Stimulated activated CD8-positive, alpha-beta memory T cell treated with anti-CD3 and anti-CD28 coated beads, Interleukin-2, amount 100 ng/mL, for 48 hours (primary cell): ENCODE measurements at regions not wholly inside any gene's neighbourhood (a gene's known extent, or its start where the extent isn't known, plus 50 kb on each side); places are given as distances from the start of the nearest gene placed in this dataset.
"Not testable (repeated sequence)": the region's sequence is repeated elsewhere in the genome, so short reads cannot be mapped to it uniquely, and the experiment has no call there.

Source experiments
- DNase-seq, 2 donors: peaks; one replicate each; pipeline ENCODE4 v3.0.0-alpha.2; 2020; ENCODE audit warnings: low read depth in 2 of 2

DNA sequence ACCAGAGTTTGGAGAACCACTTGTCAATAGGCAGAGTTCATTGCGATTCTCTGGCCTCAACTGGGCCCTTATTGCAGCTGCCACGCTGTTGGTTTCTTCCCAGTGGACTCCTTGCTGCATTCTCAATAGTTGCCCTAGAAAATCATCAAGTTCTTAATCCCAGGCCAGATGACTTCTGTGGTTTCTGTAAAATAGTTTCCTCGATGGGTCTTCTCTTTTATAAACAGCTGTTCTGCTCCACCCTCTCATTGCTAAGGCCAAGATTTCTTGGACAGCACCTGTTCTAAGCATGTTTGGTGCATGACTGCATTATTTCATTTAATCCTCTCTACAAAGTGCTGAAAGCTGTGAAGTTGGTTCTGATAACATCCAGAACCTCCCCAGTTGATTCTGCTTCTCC lies 131.0 kb downstream of the BCL2L11 start:
- DNase-seq, result no peak

DNA sequence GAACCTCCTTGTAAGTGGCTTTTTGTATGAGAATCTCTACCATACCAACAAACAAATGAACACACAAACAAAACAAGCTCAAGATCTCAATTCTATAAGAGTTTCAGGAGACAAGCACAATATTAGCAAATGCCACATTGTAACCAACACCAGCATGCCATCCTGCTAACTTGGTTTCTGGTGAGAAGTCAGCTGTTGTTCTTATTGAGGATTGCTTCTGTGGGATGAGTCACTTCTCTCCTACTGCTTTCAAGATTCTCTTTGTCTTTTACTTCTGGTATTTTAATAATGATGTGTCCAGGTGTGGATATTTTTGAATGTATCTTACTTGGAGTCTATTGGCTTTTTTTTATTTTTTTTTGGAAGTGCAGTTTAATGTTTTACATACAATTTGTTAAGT lies 131.7 kb downstream of the BCL2L11 start:
- DNase-seq, result no peak

DNA sequence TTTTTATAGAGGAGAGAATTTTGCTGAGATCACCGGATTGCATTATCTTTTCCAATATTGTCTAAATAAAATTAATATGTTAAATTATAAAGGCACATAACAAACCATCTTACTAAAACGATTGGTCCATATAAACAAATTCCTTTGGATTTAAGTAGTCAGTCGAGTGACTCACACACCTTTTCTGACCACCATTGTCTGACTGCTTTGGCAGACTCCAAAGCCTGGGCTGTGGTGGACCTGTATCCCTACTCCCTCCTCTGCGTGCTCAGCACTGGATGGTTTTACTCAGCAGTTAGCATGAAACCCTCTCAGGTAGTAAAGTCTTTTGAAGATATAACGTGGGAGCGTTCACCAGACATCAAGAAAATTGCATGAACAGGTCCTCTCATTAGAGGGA lies 134.2 kb downstream of the BCL2L11 start:
- DNase-seq, result not testable (repeated sequence)

DNA sequence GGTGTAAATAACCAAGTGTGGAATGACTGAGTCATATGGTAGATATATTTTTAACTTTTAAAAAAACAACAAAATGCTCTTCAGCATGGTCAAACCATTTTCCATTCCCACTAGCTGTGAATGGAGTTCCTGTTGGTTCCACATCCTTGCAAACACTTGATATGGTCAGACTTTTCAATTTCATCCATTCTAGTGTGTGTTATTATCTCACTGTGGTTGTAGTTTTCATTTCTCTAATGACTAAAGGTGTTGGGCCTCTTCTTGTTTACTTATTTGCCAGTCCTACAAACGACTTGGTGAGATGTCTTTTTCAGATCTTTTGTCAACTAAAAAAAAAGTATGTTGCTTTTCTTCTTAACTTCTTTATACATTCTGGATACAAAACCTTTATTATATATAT lies 135.9 kb downstream of the BCL2L11 start:
- DNase-seq, result not testable (repeated sequence)

DNA sequence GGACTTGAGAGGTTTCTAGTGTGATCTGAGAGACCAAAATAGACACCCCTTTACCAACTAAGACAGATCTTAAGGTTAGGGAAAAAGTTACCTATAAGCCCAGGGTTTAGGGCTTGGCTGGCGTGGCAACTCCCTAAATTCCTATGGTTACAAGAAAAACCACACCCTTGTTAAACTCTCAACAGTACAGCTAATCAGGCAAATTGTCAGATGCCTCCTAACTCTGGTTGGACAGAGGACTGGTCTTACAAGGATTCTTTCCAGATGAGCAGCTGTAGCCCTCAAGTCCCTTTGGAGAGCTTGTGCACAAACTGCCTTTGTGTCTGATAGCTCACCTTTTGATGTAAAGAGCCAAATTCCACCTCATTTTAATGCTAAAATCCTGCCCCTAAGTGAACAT lies 136.9 kb downstream of the BCL2L11 start:
- not testable (repeated sequence) for DNase-seq

DNA sequence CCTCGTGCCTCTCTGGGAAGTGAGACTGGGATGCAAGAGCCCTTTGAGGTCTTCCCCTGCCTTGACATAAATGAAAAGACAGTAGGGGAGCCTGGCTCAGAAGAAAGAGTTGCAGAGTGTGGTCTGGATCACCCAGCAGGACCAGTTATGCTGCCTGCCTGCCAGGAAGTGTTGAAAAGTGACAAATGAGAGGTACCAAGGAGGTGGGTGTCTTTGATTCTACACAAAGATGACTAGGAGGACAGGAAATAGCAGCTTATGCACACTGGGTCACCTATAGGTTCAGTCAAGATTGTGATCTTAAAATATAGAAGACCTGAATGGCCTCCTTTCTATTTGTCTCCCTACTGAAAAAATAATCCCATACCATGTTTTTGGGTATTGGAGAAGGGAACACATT lies 137.6 kb downstream of the BCL2L11 start:
- not testable (repeated sequence) for DNase-seq

DNA sequence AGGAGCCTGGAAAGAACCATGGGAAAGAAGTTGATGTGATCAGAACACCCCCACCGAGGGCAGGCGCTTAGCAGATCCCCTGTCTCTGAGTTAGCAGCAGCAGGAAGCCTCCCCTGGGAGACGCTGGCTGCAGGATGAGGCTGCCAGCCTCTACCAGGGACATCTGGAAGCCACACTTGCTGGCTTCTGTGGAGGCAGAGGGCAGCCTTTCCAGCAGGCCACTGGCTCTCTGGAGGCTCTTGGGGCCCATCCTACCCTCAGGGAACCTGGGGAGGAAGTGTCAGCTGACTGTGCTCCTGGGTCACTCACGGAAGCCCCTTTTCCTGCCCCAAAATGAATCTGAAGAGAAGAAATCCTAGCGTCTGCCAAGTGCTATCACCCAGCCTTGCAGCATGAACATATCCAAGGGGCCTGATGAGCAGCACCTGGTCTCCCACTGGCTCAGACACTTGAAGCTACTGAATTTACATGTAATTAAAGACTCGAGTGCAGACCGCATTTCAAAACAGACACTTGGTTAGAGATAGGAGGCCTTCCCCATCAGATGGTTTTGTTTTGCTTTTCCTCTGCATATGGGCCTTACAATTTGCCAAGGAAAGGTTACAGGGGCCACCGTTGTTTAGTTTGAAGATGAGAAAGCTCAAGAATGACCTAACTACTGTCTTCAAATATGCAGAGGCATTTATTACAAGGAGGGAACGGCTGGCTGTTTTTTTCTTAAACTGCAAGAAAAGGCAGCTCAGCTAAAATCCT lies 142.1 kb downstream of the BCL2L11 start:
- not testable (repeated sequence) for DNase-seq

DNA sequence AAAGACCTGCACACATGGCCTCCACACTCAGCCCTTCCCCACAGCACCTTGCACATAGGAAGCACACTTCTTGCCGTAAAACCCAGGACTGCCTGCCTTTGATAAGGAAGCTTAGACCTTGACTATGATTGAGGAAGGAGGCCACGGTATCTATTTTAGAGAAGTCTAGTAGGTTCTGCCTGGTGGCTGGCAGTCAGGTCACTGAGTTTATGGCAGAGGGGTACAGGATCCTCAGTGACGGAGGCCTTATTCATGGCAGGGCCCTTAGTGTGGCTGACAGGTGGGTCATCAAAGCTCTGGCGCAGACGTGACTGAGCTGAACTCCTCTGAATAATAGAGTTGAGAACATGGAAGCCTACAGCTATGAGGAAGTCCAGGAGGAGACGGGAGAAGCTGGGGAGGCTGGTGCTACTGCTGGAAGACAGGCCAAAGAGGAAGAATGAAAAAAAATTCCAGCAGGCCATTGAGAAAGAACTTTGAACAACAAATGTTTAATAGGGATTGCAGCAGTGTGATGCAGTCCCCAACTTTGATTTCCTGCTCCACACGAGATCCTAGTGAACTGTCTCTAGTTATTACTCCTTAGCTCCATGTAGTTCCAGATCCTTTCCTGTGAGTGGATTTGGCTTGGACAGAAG lies 142.8 kb downstream of the BCL2L11 start:
- not testable (repeated sequence) for DNase-seq

DNA sequence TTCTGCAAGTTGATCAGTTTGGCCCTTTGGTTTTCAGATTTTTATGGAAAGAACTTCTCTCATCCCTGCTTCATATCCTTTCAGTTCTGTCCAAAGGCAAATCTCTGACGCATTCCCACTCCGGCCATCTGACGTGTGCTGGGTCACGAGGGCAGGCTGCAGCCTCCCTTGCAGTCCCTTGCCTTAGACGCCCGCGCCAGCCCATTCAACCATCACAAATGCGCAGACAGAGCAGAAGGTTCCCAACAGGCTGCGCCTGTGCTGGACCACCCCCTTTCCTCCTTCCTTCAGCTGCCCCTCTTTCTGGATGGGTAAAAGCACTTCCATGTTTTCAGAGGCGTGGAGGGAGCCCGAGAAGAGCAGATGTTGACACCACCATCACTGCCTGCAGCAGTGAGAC lies 144.2 kb downstream of the BCL2L11 start:
- DNase-seq, result not testable (repeated sequence)

DNA sequence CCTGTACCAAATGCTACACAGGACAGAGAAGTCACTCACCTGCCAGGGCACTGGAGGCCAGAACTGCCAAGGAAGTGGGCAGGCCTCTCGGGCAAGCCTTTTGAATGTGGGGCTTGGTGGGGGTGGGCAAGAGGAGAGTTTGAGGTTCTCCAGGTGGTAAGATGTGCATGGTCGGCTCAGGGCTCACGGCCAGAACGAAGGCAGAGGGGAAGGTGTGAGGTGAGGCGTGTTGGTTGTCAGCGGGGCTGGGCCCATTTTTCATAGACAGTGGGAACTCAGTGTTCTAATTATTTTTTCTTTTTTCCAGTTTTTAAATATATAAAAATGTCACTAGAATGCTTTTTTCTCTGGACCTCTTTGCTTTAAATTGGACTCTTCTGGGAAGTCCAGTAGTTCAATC lies 145.8 kb downstream of the BCL2L11 start:
- DNase-seq, result not testable (repeated sequence)

DNA sequence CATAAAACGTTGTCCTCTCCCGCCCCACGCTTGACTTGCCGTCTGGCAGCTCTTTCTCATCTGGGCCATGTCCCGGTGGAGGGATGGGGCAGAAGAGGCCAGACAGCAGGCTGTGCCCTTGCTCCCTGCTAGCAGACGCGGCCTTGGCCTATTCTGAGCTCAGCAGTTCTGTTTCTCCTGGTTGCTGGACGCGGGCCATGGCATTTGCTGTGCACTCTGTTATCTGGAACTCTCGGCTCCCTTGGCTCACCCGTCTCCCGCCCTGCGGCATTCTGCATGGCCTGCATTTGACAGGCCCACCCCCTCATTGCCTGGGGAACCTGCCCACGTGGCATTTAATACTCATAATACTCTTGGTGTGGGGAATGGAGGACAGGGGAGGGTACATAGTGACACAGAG lies 146.3 kb downstream of the BCL2L11 start:
- DNase-seq, result not testable (repeated sequence)

DNA sequence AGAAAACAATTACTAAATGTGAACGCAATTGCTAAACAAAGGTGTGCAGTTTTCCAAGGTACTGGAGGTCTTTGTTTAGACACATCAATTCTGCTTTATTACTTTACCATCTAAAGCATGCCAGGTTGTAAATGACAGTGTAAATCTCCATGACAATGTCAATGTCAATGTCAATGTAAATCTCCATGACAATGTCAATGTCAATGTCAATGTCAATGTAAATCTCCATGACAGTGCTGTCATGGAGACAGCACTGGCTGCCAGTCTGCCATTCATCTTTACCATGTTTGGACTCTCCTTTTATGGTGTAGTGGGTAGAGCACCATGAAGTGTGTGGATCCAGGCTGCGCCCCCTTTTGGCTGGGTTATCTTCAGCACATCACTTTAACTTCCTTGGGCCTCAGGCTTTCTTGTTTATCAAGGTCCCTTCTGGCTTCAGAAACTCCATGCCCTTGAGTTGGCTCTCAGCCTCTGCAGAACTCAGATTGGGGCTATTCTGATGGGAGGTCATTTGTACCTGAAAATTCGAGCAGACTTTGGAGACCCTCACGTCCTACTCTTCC lies 149.1 kb downstream of the BCL2L11 start:
- not testable (repeated sequence) for DNase-seq

DNA sequence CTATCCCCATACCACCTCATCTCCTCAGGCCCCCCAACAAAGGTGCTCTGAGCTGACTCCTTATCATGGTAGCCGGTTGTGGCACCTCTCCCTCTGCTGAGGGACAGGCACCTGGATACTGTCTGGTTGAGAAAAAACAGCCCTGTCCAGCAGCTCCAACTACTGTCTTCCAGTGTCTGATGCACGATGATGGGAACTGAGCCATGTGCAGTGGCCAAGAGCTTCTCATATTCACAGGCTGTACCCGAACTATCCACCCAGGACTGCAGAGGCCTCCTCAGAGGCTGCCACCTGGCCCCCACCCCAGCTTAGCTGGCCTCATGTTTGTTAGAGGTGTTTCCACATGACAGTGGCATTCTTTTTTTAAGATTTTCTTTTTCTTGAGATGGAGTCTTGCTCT lies 149.9 kb downstream of the BCL2L11 start:
- not testable (repeated sequence) for DNase-seq

DNA sequence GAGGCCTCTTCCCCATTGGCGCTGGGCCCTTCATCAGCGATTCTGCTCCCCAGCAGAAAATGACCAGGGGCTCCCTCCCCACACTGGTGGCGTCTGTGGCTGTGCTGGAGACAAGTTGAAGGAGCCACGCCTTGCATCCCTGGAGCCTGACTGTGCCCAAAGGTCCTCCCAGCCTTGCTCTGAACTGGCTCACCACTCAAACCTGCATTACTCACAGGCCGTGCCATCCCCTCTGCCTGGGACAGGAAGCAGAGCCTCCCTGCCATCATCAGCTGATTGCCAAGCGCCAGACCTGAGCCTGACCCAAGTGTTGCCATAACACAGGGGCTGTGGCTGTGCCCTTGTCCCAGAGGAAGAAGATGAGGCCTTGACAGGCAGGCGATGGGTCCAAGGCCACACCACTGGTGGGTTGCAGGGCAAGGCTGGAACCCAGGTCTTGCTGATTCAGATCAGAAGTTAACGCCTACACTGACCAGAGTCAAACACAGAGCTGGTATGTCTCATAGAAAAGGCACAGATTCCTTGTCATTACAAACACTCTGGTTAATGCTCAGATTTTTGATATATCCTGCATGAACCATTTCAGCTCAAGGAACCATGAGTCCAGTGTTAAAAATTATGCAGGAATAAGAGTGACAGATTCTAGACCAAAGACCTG lies 151.1 kb downstream of the BCL2L11 start:
- DNase-seq, result not testable (repeated sequence)

DNA sequence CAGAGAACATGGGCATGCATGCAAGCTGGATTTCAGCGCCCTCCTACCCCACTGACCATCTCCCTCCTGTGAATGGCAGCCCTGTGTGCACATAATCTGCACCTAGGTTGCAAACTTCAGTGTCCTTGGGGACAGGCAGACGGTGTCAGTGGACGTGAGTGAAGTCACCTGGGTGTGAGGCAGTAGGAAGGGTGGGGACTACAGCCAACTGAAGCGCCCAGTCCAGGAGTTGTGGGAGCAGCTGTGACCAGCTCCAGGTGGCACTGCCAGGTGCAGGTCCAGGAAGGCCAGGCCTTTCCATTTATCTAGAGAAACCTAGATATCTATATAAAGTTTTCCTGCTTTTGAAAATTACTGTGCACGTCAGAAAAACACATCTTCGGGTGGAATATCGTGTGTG lies 152.3 kb downstream of the BCL2L11 start:
- DNase-seq, result not testable (repeated sequence)

DNA sequence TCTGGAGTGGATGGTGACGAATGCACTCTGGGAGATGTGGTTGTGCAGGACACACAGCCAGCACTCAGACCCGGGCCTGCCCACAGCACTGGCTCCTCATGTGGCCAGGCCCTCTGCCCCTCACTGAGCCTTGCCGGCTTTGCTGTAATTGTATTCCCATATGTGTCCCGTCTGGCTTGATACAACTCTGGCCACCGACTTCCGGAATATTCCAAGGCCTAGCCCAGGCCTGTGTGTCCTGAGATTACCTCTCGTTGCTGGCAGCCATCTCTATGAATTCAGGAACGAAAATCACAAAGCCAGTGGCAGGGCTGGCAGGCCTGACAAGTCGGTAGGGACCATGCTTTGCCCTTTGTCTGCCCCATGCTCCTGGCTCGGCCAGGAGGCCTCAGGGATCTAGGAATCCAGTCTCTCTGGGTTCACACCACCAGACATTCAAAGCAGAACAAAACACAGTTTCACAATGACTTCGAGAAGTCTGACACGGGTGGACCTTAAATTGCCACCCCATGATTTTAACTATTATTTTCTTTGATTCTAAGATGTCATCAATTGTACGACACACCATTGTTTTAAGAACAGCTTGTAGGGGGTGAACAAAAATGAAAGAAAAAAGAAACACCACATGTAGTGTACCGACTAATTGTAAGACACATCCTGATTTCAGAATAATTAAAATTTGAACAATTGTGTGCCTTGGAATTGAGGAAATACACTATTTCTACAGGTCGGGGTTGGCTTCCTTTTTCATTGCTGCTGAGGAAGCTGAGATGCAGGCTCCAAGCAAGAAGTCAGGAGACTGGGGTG lies 154.5 kb downstream of the BCL2L11 start:
- DNase-seq, result not testable (repeated sequence)

DNA sequence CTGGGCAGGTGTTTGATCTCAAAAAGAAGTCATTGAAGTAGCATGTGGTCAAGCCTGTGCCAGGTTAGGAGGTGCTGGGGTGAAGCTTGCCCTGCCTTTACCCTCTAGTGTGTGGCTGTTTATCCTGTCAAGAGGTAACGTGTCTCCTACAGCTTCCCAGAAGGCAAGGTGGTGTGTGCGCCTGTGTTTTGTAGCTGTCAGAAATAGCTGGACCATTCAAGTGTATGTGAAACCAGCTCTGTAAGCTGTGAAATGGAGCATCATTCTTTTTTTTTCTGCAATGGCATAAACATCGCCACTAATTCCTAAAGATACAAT lies 155.1 kb downstream of the BCL2L11 start:
- not testable (repeated sequence) for DNase-seq

DNA sequence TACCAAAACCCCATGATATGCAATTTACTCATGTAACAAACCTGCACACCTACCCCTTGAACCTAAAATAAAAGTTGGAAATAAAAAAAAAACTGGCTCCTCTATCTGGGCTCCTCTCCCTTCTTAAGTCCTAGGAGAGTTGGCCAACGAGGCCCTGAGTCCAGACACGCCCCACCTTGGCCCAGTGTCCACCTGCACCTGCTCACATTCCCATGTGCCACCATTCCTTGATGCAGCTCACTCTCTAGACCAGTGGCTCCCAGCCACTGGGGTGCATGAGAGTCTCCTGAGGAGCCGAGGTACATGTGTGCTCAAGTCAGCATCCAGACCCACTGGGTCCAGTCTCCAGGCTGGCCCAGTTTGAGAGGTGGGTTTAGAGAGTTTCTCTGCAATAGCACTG lies 157.4 kb downstream of the BCL2L11 start:
- not testable (repeated sequence) for DNase-seq

DNA sequence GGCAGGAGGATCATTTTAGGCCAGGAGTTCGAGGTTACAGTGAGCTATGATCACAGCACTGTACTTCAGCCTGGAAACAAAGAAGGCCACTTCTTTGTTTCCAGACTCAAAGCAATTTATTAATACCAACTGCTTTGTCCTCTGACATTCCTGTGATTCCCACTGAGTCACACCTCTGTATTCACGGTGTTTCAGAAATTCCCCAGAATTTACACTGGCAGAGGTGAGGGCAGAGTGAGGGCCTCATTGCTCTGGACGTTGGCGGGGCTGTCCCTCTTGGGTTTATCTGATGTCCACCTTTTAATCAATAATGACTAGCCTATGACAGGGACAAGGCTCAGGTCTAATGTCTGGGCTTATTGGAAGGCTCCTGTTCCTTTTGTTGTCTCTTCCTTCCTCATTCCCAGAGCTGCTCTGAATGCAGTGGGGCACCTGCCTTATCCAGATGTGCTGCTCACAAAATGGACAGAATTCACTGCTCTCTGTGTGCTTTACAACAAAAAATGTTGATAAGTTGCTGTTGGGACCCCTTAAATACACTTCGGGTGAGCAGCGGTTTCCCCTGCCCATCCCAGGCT lies 160.1 kb downstream of the BCL2L11 start:
- DNase-seq, result not testable (repeated sequence)

DNA sequence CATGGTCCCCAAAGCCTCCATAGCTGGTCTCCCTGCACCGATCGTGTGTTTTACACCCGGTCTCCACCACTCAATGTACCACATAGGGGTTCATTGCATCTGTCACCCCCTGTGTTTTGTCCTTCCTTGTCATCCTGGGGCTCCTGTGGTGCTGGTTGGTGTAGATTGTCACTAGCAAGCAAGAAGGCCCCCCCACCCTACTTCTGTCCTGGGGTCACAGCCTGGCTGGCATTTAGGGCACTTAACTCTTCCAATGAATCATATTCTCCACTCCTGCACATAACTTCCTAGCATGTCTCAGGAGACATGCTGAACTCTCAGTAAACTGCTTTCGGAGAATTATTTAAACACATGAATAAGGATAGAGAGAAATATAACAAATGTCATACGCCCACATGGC lies 161.4 kb downstream of the BCL2L11 start:
- not testable (repeated sequence) for DNase-seq
